GM12874 (cell line): ENCODE measurements at regions not wholly inside any gene's neighbourhood (a gene's known extent, or its start where the extent isn't known, plus 50 kb on each side); places are given as distances from the start of the nearest gene placed in this dataset.

ENCODE experiments used
- TF ChIP-seq, protein P1 (sequence below): IDR thresholded peaks from 2 replicates; pipeline ENCODE4 v1.5.1; 2011; ENCODE audit warnings: low read depth, mild to moderate bottlenecking, control low read depth, low read length, moderate library complexity; ENCODE audit not compliant: insufficient read depth

GRCh38 chr1:81314513-81315233 is 486.1 kb upstream of the ADGRL2 start:
- TF ChIP-seq, protein P1, sequence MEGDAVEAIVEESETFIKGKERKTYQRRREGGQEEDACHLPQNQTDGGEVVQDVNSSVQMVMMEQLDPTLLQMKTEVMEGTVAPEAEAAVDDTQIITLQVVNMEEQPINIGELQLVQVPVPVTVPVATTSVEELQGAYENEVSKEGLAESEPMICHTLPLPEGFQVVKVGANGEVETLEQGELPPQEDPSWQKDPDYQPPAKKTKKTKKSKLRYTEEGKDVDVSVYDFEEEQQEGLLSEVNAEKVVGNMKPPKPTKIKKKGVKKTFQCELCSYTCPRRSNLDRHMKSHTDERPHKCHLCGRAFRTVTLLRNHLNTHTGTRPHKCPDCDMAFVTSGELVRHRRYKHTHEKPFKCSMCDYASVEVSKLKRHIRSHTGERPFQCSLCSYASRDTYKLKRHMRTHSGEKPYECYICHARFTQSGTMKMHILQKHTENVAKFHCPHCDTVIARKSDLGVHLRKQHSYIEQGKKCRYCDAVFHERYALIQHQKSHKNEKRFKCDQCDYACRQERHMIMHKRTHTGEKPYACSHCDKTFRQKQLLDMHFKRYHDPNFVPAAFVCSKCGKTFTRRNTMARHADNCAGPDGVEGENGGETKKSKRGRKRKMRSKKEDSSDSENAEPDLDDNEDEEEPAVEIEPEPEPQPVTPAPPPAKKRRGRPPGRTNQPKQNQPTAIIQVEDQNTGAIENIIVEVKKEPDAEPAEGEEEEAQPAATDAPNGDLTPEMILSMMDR = no peak

DNA sequence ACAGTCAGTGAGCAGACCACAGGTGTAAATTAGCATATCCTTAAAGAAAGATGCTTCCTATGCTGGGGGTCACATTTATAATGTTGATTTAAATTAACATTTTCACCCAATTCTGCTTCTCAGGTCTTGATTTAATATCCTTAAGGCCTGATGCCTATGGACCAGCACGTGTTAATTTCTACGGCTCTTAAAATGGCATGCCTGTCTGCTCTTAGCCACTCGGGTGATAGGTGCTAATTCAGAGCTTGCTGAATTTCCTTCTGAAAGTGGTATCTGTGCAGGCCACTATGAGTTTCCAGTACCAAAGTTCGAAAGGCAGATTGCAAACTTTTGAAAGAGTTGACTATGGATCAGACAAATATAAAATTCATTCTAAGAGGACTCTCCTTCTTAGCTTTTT is 487.4 kb upstream of the ADGRL2 start:
- TF ChIP-seq, protein P1 = no peak

DNA sequence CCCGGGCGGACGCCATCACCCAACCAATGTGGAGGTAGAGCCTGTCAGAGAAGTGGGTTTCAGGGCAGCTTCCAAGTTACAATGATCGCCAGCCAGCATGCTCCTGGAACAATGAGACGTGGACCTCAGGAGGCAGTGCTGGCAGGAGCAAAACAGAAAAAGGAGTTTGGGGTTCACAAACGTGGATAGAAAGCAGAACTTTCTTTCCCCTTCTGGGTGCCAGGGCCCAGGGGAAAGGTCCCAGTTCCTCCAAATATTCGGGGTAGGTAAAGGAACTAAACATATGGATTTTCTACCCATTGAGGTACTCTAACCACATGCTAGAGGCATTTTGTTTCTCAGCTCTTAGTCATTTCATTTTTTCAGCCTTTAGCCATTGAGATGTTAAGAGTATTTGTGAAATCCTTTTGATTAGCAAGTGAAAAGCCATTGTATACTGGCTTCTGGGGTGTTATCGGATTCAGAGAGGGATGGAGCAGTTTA is 488.4 kb upstream of the ADGRL2 start:
- TF ChIP-seq, protein P1 = no peak

DNA sequence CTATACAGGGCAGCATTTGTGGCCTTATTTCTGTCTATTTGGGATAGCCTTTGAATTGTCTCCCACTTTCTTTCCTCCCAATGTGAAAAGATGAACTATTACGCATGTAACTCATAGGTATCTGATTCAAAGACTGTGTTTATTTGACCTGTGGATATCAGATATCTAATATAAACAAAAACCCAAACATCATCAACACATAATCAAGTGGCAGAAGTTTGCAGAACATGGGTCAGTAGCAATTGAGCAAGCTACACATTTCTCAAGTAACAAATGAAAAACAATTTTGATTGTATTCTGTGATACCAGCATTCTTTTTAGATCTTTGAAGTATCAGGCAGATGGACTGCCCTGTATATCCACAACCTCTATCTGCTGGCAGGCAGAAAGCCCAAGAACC is 490.5 kb upstream of the ADGRL2 start:
- TF ChIP-seq, protein P1 = no peak

DNA sequence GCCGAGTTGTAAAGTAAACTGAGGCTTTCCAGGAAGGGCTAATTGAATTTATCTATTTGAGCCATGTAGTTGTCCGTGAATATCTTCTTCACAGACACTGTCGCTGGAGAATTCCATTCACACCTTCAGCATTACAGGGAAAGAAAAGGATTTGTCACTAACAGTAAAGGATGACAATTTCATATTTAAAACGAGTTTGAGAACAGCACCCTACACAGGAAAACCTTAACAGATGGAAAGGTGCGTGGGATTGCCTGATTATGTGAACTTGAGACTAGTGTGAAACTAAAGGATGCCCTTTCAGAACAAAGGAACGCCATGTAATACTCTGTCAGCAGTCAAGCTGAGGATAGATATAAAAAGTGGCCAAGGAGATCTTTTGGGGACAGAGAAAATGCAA is 492.5 kb upstream of the ADGRL2 start:
- TF ChIP-seq, protein P1 = no peak

GRCh38 chr1:81307786-81308185 is 492.9 kb upstream of the ADGRL2 start:
- TF ChIP-seq, protein P1 = no peak

- TF ChIP-seq, protein P1 = peak; percentile 17; the same call in 1 of the 2 replicates
Observed at GRCh38 chr1:81305997-81306452, 494.7 kb upstream of the ADGRL2 start.
